ENCODE measurements at regions not wholly inside any gene's neighbourhood (a gene's known extent, or its start where the extent isn't known, plus 50 kb on each side); places are given as distances from the start of the nearest gene placed in this dataset.

DNA sequence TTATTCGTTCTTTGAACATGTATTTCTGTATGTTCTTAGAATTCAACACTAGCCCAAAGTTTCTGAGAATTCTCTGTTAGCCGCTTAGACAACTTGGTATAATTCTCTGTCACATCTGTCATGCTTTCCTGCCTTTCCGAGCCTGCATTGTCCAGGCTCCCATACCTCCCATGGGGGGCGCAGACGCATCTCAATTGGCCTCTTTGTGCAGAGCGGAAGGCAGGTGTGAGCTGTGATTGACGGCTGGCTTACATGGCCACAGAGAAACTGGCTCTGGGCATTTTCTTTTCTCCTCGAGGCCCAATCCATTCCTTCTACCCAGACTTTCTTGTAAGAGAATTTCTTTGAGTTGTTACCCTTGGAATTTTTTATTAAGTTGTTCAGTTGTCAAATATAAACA is 132.7 kb upstream of the SESN3 start:
- no peak overlapping the region for H3K4me3 ChIP-seq (ENCODE audit: low read depth, low read length)
- DNase-seq (ENCODE audit: low read depth) = no peak
- TF ChIP-seq, protein P1, sequence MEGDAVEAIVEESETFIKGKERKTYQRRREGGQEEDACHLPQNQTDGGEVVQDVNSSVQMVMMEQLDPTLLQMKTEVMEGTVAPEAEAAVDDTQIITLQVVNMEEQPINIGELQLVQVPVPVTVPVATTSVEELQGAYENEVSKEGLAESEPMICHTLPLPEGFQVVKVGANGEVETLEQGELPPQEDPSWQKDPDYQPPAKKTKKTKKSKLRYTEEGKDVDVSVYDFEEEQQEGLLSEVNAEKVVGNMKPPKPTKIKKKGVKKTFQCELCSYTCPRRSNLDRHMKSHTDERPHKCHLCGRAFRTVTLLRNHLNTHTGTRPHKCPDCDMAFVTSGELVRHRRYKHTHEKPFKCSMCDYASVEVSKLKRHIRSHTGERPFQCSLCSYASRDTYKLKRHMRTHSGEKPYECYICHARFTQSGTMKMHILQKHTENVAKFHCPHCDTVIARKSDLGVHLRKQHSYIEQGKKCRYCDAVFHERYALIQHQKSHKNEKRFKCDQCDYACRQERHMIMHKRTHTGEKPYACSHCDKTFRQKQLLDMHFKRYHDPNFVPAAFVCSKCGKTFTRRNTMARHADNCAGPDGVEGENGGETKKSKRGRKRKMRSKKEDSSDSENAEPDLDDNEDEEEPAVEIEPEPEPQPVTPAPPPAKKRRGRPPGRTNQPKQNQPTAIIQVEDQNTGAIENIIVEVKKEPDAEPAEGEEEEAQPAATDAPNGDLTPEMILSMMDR (conservative IDR thresholded peaks at IDR 0.05; ENCODE audit: low read depth, low read length) = no peak

DNA sequence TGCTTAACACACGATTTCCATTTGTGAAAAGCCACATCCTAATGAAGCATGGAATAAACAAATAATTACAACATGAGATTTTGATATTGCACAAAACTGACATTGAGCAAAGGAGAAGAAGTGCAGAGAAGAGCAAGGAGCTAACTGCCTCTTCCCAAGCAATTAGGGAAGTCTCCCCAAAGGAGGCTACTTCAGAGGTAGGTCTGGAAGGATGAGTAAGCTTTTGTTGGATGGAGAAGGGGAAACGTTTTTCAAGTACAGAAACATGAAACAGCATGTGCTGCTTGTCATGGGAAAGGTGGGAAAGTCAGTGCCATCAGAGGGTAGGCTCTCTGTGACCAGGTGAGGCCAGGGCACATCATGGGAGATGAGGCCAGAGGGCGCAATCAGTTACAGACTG is 132.2 kb upstream of the SESN3 start:
- TF ChIP-seq, protein P1 (conservative IDR thresholded peaks at IDR 0.05; ENCODE audit: low read depth, low read length) = no peak
- H3K4me3 ChIP-seq (ENCODE audit: low read depth, low read length) = no peak overlapping the region
- no peak for DNase-seq (ENCODE audit: low read depth)

DNA sequence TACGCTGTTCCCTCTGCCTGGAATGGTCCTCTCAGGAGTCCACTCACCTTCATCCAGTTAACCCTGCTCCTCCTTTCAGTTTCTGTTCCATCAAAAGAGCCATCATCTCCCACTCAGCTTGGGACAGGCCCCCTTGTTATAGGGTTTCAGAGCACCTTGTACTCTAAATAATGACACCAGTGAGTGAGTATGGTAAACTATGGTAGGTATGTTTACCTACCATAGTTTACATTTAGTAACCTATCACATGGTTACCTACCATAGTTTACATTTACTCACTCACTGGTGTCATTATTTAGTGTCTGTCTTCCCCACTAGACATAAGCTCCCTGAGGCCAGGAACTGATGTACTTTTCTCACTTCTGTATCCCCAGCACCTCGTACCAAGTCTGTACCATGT is 130.2 kb upstream of the SESN3 start:
- no peak for DNase-seq (ENCODE audit: low read depth)
- TF ChIP-seq, protein P1 (conservative IDR thresholded peaks at IDR 0.05; ENCODE audit: low read depth, low read length) = no peak
- H3K4me3 ChIP-seq (ENCODE audit: low read depth, low read length) = no peak overlapping the region

DNA sequence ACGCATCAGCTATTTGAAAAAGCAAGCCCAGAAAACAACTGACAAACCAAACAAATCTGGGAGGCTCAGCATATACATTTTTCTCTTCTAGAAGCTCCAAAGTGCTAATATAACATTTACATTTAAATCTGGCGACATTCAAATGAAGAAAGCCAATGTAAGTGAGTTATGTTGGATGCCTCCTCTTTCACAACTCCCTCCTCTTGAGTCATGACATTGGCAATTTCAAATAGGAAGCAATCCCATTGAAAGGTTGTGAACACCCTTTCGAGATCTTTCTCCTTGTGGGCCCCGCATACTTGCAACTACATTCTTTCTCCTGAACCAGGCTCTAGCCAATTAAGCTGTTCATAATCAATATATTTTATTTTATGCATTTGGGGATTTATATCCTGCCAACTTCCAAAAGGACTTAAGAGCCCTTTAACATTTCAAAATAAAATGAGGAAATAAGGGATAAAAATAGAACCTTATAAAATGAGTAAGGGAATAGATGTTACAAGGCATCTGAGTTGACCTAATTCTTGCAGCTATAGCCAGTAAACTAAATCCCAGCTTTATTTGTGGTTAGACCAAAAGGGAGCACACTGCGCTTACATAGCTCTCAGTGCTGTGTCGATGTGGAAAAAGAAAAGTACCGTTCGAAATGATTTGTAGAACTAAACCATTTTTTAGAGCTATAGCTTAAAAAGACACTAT is 129.5 kb upstream of the SESN3 start:
- H3K4me3 ChIP-seq (ENCODE audit: low read depth, low read length) = no peak overlapping the region
- DNase-seq (ENCODE audit: low read depth) = no peak
- TF ChIP-seq, protein P1 (conservative IDR thresholded peaks at IDR 0.05; ENCODE audit: low read depth, low read length) = no peak

DNA sequence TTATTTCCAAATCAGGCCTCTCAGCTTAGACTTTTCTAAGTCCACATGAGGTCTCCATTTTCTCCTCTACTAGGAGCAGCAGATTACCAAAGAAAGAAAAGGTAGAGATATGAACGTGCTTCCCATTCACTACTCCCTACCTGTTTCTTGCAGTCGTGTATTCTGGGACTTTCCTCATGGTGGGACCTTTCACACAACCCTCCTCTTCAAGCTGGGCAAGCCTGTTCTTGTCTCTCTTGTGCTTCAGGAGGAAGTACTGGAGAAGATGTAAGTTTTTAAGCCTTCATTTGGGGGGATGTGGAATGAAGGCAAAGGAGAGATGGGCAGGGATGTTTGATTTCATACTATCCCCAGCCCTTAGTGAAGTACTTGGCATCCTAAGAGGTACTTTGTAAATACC is 128.8 kb upstream of the SESN3 start:
- no peak overlapping the region for H3K4me3 ChIP-seq (ENCODE audit: low read depth, low read length)
- no peak for DNase-seq (ENCODE audit: low read depth)
- TF ChIP-seq, protein P1 (conservative IDR thresholded peaks at IDR 0.05; ENCODE audit: low read depth, low read length) = no peak

DNA sequence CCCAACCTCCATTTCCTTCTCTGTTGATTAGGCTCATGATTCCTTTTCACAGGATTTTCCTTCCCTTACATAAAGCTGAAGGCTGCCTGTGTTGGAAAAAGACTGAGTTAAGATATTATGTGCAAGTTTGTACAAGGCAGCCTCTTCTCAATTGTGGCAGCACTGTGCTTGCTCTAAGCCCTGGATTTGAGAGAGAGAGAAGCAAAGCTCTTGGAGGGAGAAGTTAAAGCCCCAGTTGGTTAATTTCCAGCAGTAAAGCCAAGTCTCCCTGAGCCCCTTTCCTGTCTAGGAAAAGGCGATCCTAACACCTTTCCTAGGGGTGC is 128.3 kb upstream of the SESN3 start:
- no peak for DNase-seq (ENCODE audit: low read depth)
- H3K4me3 ChIP-seq (ENCODE audit: low read depth, low read length) = no peak overlapping the region
- TF ChIP-seq, protein P1 (conservative IDR thresholded peaks at IDR 0.05; ENCODE audit: low read depth, low read length) = no peak

Measured in epithelial cell of proximal tubule (primary cell).